OCI-LY7 (cell line): ENCODE measurements at regions not wholly inside any gene's neighbourhood (a gene's known extent, or its start where the extent isn't known, plus 50 kb on each side); places are given as distances from the start of the nearest gene placed in this dataset.

Experiments used
- BruUV-seq: library from RNA; stranded (reverse); fragments of 400-500 nt; replicated peaks from 2 replicates; lab custom pipeline; 2021; lab: Mats Ljungman, UMichigan
- CTCF ChIA-PET: fragments of 300-600 bp; sonication (Branson Sonifier 250); formaldehyde crosslinking; loops from one replicate; lab custom pipeline; 2022; ENCODE audit warnings: antibody characterized with exemption; ENCODE audit not compliant: unreplicated experiment; lab: Charles Lee
- POLR2A ChIA-PET: fragments of 300-600 bp; sonication (Branson Sonifier 250); formaldehyde crosslinking; loops from one replicate; lab custom pipeline; 2022; ENCODE audit warnings: antibody characterized with exemption; lab: Charles Lee
- DNase-seq: peaks from one replicate; pipeline ENCODE4 v3.0.0-alpha.2; 2015; ENCODE audit warnings: low spot score
- H2AFZ ChIP-seq: fragments of 200-600 bp; sonication (generic), shearing (Covaris generic); 2 replicates; pipeline ENCODE4 v1.6.1; 2014; ENCODE audit warnings: mild to moderate bottlenecking, antibody characterized with exemption, low read length, moderate library complexity
- H3K27ac ChIP-seq: fragments of 200-600 bp; sonication (generic); 2 replicates; pipeline ENCODE4 v1.5.1; 2014; ENCODE audit warnings: mixed run types, low read depth, mild to moderate bottlenecking, moderate library complexity, low read length, inconsistent platforms; ENCODE audit not compliant: poor library complexity, severe bottlenecking
- H3K36me3 ChIP-seq: fragments of 200-600 bp; sonication (generic); 2 replicates; pipeline ENCODE4 v1.6.1; 2014; ENCODE audit warnings: mild to moderate bottlenecking, antibody characterized with exemption, low read length, moderate library complexity, mixed read lengths; ENCODE audit not compliant: insufficient read depth
- H3K4me1 ChIP-seq: fragments of 200-600 bp; sonication (generic); 2 replicates; pipeline ENCODE4 v1.5.1; 2014; ENCODE audit warnings: mild to moderate bottlenecking, low read length; ENCODE audit not compliant: insufficient read depth, poor library complexity, severe bottlenecking
- H3K4me2 ChIP-seq: fragments of 200-600 bp; sonication (generic); 2 replicates; pipeline ENCODE4 v1.6.1; 2014; ENCODE audit warnings: mild to moderate bottlenecking, low read length
- H3K4me3 ChIP-seq: fragments of 200-600 bp; sonication (generic); 2 replicates; pipeline ENCODE4 v1.5.1; 2014; ENCODE audit warnings: mild to moderate bottlenecking, low read depth, low read length; ENCODE audit not compliant: poor library complexity, severe bottlenecking
- H3K79me2 ChIP-seq: fragments of 200-600 bp; sonication (generic); 2 replicates; pipeline ENCODE4 v1.6.1; 2016; ENCODE audit warnings: low read depth, mild to moderate bottlenecking, low read length, moderate library complexity, mixed read lengths; ENCODE audit not compliant: insufficient read depth
- H3K9me2 ChIP-seq: fragments of 200-600 bp; sonication (generic); 2 replicates; pipeline ENCODE4 v1.6.1; 2016; ENCODE audit warnings: mild to moderate bottlenecking, low read length, mixed read lengths; ENCODE audit not compliant: insufficient read depth
- H3K9me3 ChIP-seq: fragments of 200-600 bp; sonication (generic); 2 replicates; pipeline ENCODE4 v1.6.1; 2014; ENCODE audit warnings: mild to moderate bottlenecking, mixed run types, low read length, mixed read lengths
- H4K20me1 ChIP-seq: fragments of 200-600 bp; sonication (generic); 2 replicates; pipeline ENCODE4 v1.6.1; 2014; ENCODE audit warnings: mild to moderate bottlenecking, antibody characterized with exemption, low read length, moderate library complexity, mixed read lengths; ENCODE audit not compliant: insufficient read depth
- EZH2phosphoT487 ChIP-seq: fragments of 200-600 bp; sonication (generic); IDR thresholded peaks from 2 replicates; pipeline ENCODE4 v1.6.1; 2018; ENCODE audit warnings: low read depth, borderline replicate concordance, mild to moderate bottlenecking, mixed run types, antibody characterized with exemption, low read length, moderate library complexity, mixed read lengths
- intact Hi-C: fragments of 100-400 bp; cut with micrococcal nuclease; formaldehyde crosslinking; loops from one replicate; pipeline ENCODE4 v1.10.0; 2022; ENCODE audit not compliant: unreplicated experiment
- TF ChIP-seq, protein P1 (sequence below): fragments of 200-600 bp; sonication (generic); conservative IDR thresholded peaks from 2 replicates; pipeline ENCODE4 v1.5.1; 2014; ENCODE audit warnings: mild to moderate bottlenecking, antibody characterized with exemption, low read length, moderate library complexity, mixed read lengths

DNA sequence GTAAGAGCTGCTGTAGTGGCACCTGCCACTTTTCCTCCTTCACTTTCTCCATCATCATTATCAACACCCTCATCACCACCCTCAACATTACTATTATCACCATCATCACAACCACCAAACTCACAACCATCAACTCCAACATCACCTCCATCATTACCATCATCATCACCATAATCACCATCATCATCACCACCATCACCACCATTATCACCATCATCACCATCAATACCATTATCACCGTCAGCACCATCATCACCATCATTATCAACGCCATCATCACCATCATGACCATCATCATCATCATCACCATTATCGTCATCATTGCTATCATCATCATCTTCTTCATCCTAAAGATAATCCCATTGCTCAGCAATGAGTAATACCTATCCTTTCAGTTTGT, 255.8 kb downstream of the CYRIA start:
- TF ChIP-seq, protein P1, sequence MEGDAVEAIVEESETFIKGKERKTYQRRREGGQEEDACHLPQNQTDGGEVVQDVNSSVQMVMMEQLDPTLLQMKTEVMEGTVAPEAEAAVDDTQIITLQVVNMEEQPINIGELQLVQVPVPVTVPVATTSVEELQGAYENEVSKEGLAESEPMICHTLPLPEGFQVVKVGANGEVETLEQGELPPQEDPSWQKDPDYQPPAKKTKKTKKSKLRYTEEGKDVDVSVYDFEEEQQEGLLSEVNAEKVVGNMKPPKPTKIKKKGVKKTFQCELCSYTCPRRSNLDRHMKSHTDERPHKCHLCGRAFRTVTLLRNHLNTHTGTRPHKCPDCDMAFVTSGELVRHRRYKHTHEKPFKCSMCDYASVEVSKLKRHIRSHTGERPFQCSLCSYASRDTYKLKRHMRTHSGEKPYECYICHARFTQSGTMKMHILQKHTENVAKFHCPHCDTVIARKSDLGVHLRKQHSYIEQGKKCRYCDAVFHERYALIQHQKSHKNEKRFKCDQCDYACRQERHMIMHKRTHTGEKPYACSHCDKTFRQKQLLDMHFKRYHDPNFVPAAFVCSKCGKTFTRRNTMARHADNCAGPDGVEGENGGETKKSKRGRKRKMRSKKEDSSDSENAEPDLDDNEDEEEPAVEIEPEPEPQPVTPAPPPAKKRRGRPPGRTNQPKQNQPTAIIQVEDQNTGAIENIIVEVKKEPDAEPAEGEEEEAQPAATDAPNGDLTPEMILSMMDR = no peak
- no peak for TF ChIP-seq EZH2phosphoT487
- Histone ChIP-seq H3K27ac (no peak overlapping the region), H4K20me1 (no peaks in the 10 kb centered on the region), H3K4me1 (no peaks in the 10 kb centered on the region), H3K4me3 (no peak overlapping the region), H3K9me2 (no peaks in the 10 kb centered on the region), H3K4me2 (no peak overlapping the region), H3K36me3 (no peaks in the 10 kb centered on the region), H2AFZ (no peak overlapping the region), H3K79me2 (no peaks in the 10 kb centered on the region), H3K9me3 (no peaks in the 10 kb centered on the region)
- ChIA-PET CTCF (no interaction called here), POLR2A (no interaction called here)
- DNase-seq = no peak
- no TSS peak for BruUV-seq
- intact Hi-C loops = no loop called here

DNA sequence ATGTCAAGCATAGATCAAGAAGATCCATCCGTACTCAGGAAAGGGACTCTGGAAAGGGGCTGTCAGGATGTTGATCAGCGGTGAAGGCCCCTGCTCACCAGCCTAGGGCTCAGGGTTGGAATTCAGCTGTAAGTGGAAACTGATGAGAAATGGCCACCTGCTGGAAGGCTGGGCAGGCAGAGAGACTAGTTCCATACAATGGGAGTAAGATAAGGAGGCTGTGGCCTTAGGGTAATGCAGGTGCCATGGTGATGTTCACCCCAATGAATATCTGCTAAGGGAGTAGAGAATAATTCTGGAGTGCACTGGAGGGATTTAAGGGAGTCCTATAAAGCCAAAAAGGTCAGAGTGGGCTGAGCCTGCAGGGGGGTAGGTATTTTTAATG, 256.6 kb downstream of the CYRIA start:
- POLR2A ChIA-PET = no interaction called here
- no peak overlapping the region for H3K4me2 ChIP-seq
- no TSS peak for BruUV-seq
- no peaks in the 10 kb centered on the region for H3K36me3 ChIP-seq
- no peak overlapping the region for H2AFZ ChIP-seq
- no peaks in the 10 kb centered on the region for H3K9me2 ChIP-seq
- TF ChIP-seq, protein P1 = no peak
- no peak for TF ChIP-seq EZH2phosphoT487
- no peaks in the 10 kb centered on the region for H3K9me3 ChIP-seq
- no peaks in the 10 kb centered on the region for H3K79me2 ChIP-seq
- no peaks in the 10 kb centered on the region for H4K20me1 ChIP-seq
- H3K27ac ChIP-seq = no peak overlapping the region
- CTCF ChIA-PET = no interaction called here
- intact Hi-C loops = no loop called here
- DNase-seq = no peak
- no peak overlapping the region for H3K4me3 ChIP-seq
- H3K4me1 ChIP-seq = no peaks in the 10 kb centered on the region

DNA sequence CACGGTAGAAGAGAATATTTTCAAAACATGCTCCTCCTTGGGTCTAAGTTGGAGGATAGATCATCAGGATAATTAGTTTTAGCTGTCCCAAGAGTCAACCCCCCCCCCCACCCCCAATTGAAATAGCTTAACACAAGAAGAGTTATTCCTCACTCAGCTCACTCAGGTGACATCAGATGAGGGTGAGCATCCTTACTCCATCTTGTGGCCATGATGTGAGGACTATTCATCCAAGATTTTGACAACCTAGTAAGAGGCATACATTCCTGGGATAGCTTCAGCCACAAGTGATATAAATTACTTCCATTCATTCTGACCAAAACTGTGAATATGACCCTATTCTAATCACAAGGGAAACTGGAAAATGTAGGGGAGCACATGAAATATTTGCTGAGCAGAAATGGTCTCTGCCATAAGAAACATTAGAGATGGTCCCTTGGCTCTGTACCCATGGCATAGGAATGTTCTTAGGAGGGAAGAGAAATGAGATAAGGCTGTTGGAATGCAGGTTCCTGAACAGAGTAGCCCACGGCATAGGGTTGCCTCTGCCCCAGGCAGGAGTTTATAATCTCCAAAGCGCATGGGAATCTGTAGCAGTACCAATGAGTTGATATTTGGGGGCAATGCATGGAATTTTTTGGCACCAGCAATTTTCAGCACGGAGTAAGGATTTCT, 257.2 kb downstream of the CYRIA start:
- TF ChIP-seq, protein P1 = no peak
- no peak for TF ChIP-seq EZH2phosphoT487
- DNase-seq = no peak

More for the DNA sequence above, 257.2 kb downstream of the CYRIA start:
- no TSS peak for BruUV-seq
- no peak overlapping the region for H3K27ac ChIP-seq
- no peak overlapping the region for H2AFZ ChIP-seq
- no peaks in the 10 kb centered on the region for H3K9me3 ChIP-seq
- no peaks in the 10 kb centered on the region for H3K36me3 ChIP-seq
- no peak overlapping the region for H3K4me2 ChIP-seq
- H3K9me2 ChIP-seq = no peaks in the 10 kb centered on the region
- intact Hi-C loops = no loop called here
- CTCF ChIA-PET = no interaction called here
- no peaks in the 10 kb centered on the region for H3K79me2 ChIP-seq
- POLR2A ChIA-PET = interaction anchor here (1.2 kb wide), 1 partner anchor 34 kb away, joined by 3 read pairs; no protein-coding TSS in a partner anchor
- H4K20me1 ChIP-seq = no peaks in the 10 kb centered on the region
- no peak overlapping the region for H3K4me3 ChIP-seq
- H3K4me1 ChIP-seq = no peaks in the 10 kb centered on the region
